ENCODE measurements at regions not wholly inside any gene's neighbourhood (a gene's known extent, or its start where the extent isn't known, plus 50 kb on each side); places are given as distances from the start of the nearest gene placed in this dataset.

GRCh38 chr11:81916451-81916850 is 817.2 kb downstream of the FAM181B start:
- TF ChIP-seq CTBP1 (IDR thresholded peaks at IDR 0.05; ENCODE audit: borderline replicate concordance) (no peak), FOXM1 (IDR thresholded peaks at IDR 0.05; ENCODE audit: borderline replicate concordance) (no peak), TARDBP (IDR thresholded peaks at IDR 0.05) (no peak), PKNOX1 (IDR thresholded peaks at IDR 0.05) (no peak), BHLHE40 (IDR thresholded peaks at IDR 0.05; ENCODE audit: borderline replicate concordance) (no peak), ZNF384 (IDR thresholded peaks at IDR 0.05) (no peak), ARNT (IDR thresholded peaks at IDR 0.05) (no peak), SP1 (IDR thresholded peaks at IDR 0.05) (no peak), HDGF (IDR thresholded peaks at IDR 0.05; ENCODE audit: borderline replicate concordance) (no peak), NFRKB (IDR thresholded peaks at IDR 0.05) (no peak), FOXK2 (IDR thresholded peaks at IDR 0.05) (no peak), SUZ12 (IDR thresholded peaks at IDR 0.05) (no peak)
